Mesothelial cell of epicardium (in vitro differentiated cells): ENCODE measurements at regions not wholly inside any gene's neighbourhood (a gene's known extent, or its start where the extent isn't known, plus 50 kb on each side); places are given as distances from the start of the nearest gene placed in this dataset.

Experiments used
- DNase-seq, 2 experiments: peaks; one replicate each; pipeline ENCODE4 v3.0.0; 2021; ENCODE audit warnings: low spot score in 2 of 2; ENCODE audit not compliant: unreplicated experiment in 2 of 2
- H3K27ac Mint-ChIP-seq: 2 replicates; pipeline ENCODE4 v1.8.0; 2021; ENCODE audit warnings: mixed read lengths
- H3K27me3 Mint-ChIP-seq: 2 replicates; pipeline ENCODE4 v1.8.0; 2021; ENCODE audit warnings: low read depth, mixed read lengths
- H3K36me3 Mint-ChIP-seq: 2 replicates; pipeline ENCODE4 v1.8.0; 2021; ENCODE audit warnings: mixed read lengths
- H3K4me1 Mint-ChIP-seq: 2 replicates; pipeline ENCODE4 v1.8.0; 2021; ENCODE audit warnings: mixed read lengths
- H3K4me3 Mint-ChIP-seq: 2 replicates; pipeline ENCODE4 v1.8.0; 2021; ENCODE audit warnings: mild to moderate bottlenecking, moderate library complexity, mixed read lengths
- H3K9me3 Mint-ChIP-seq: 2 replicates; pipeline ENCODE4 v1.8.0; 2021; ENCODE audit warnings: mixed read lengths
- TF ChIP-seq, protein P1 (sequence below): fragments of 200-600 bp; sonication (generic); IDR thresholded peaks from one replicate; pipeline ENCODE4 v1.5.0; 2021; ENCODE audit warnings: antibody characterized with exemption; ENCODE audit not compliant: unreplicated experiment

- Mint-ChIP-seq H3K9me3 (no peaks in the 10 kb centered on the region), H3K27ac (no peak overlapping the region), H3K4me3 (no peak overlapping the region), H3K36me3 (no peaks in the 10 kb centered on the region), H3K27me3 (no peaks in the 10 kb centered on the region), H3K4me1 (peaks cover 2% of the 10 kb centered on the region)
- no peak for DNase-seq
- TF ChIP-seq, protein P1, sequence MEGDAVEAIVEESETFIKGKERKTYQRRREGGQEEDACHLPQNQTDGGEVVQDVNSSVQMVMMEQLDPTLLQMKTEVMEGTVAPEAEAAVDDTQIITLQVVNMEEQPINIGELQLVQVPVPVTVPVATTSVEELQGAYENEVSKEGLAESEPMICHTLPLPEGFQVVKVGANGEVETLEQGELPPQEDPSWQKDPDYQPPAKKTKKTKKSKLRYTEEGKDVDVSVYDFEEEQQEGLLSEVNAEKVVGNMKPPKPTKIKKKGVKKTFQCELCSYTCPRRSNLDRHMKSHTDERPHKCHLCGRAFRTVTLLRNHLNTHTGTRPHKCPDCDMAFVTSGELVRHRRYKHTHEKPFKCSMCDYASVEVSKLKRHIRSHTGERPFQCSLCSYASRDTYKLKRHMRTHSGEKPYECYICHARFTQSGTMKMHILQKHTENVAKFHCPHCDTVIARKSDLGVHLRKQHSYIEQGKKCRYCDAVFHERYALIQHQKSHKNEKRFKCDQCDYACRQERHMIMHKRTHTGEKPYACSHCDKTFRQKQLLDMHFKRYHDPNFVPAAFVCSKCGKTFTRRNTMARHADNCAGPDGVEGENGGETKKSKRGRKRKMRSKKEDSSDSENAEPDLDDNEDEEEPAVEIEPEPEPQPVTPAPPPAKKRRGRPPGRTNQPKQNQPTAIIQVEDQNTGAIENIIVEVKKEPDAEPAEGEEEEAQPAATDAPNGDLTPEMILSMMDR: no peak
Measured at GRCh38 chr15:94722024-94722636, 490.8 kb downstream of the MCTP2 start.

DNA sequence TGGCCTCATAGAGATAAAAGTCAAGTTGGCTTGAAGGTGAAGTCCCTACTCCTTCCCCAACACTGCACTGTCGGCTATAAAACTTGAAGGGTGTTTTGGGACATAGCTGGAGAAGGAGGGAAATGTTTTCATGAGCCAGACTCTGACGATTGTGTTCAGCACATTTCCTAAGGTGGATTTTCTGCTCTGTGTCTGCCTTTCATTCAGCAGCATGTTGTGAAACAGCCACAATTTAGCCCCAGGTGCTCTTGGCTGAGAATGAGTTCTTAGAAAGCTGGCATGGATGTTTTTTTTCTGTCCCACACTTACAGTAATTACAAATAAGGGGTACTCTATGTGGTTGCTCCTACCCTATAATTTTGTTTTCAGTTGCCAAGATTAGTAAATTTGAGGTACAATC lies 492.4 kb downstream of the MCTP2 start:
- Mint-ChIP-seq H3K27me3 (no peaks in the 10 kb centered on the region), H3K4me3 (no peak overlapping the region), H3K36me3 (no peaks in the 10 kb centered on the region), H3K27ac (no peak overlapping the region), H3K9me3 (no peaks in the 10 kb centered on the region), H3K4me1 (peaks cover 17% of the 10 kb centered on the region)
- DNase-seq: no peak
- TF ChIP-seq, protein P1: no peak

DNA sequence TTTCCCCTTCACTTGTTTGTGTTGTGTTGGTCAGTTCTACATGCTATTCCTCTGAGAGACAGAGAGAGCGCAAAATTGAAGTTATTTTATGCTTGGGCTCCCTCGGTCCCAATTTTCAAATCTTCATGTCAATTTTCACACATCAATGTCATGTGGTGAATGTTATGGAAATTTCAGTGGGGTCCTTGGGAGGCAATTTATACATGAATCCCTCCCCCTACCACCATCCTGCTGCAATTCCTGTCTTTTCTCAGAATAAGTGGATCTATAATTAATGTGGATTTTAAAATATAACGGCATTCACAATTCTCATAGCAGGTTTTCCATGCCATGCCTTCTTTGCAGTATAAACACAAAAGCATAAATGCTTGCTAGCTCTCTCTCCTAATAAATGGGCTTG lies 499.9 kb downstream of the MCTP2 start:
- TF ChIP-seq, protein P1: no peak
- no peak for DNase-seq
- no peak overlapping the region for H3K27ac Mint-ChIP-seq
- peaks cover 18% of the 10 kb centered on the region for H3K4me1 Mint-ChIP-seq
- H3K4me3 Mint-ChIP-seq: no peak overlapping the region
- no peaks in the 10 kb centered on the region for H3K36me3 Mint-ChIP-seq
- H3K27me3 Mint-ChIP-seq: no peaks in the 10 kb centered on the region
- no peaks in the 10 kb centered on the region for H3K9me3 Mint-ChIP-seq

- no peak for DNase-seq
- no peaks in the 10 kb centered on the region for H3K27me3 Mint-ChIP-seq
- H3K27ac Mint-ChIP-seq: no peak overlapping the region
- H3K36me3 Mint-ChIP-seq: no peaks in the 10 kb centered on the region
- TF ChIP-seq, protein P1: no peak
- H3K9me3 Mint-ChIP-seq: no peaks in the 10 kb centered on the region
- no peaks in the 10 kb centered on the region for H3K4me1 Mint-ChIP-seq
- no peak overlapping the region for H3K4me3 Mint-ChIP-seq
Measured at GRCh38 chr15:94734460-94734859, 503.1 kb downstream of the MCTP2 start.

DNA sequence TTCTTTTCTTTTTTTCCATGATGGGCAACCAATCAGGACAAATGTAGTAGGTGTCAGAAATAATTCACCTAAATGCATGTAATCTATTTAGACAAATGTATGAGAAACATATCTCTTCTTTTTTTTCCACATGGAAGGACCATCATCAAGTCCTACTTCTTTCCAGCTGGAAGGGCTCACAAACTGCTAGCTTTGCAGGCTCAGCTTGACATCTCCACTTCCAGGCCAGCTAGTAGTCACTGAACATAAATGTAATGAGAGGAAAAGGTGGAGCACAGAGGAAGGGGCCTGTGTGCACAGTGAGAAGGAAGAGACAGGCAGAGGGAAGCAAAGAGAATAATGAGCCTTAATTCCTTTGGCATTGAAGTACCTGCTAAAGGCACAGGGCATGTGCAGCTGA lies 504.9 kb downstream of the MCTP2 start:
- H3K4me1 Mint-ChIP-seq: no peaks in the 10 kb centered on the region
- no peaks in the 10 kb centered on the region for H3K27me3 Mint-ChIP-seq
- no peaks in the 10 kb centered on the region for H3K9me3 Mint-ChIP-seq
- no peak overlapping the region for H3K27ac Mint-ChIP-seq
- TF ChIP-seq, protein P1: no peak
- no peak for DNase-seq
- no peak overlapping the region for H3K4me3 Mint-ChIP-seq
- no peaks in the 10 kb centered on the region for H3K36me3 Mint-ChIP-seq

GRCh38 chr15:94739639-94740038 lies 508.3 kb downstream of the MCTP2 start:
- TF ChIP-seq, protein P1: no peak
- DNase-seq: no peak
- H3K4me3 Mint-ChIP-seq: no peak overlapping the region
- H3K27ac Mint-ChIP-seq: no peak overlapping the region
- H3K9me3 Mint-ChIP-seq: peaks cover 5% of the 10 kb centered on the region
- H3K36me3 Mint-ChIP-seq: no peaks in the 10 kb centered on the region
- H3K4me1 Mint-ChIP-seq: peaks cover 13% of the 10 kb centered on the region
- H3K27me3 Mint-ChIP-seq: no peaks in the 10 kb centered on the region
